GM21723 (cell line): ENCODE measurements at regions not wholly inside any gene's neighbourhood (a gene's known extent, or its start where the extent isn't known, plus 50 kb on each side); places are given as distances from the start of the nearest gene placed in this dataset.
A peak's percentile ranks its signal among the peaks of the same experiment; 100 is the strongest.

Experiments
- ATAC-seq: cut with Tn5 transposase; IDR thresholded peaks from one replicate; pipeline ENCODE4 v1.9.1; 2021; ENCODE audit warnings: mild to moderate bottlenecking, moderate library complexity; ENCODE audit not compliant: unreplicated experiment

GRCh38 chr5:97388794-97389193 lies 205.7 kb upstream of the RIOK2 start:
- no peak for ATAC-seq

DNA sequence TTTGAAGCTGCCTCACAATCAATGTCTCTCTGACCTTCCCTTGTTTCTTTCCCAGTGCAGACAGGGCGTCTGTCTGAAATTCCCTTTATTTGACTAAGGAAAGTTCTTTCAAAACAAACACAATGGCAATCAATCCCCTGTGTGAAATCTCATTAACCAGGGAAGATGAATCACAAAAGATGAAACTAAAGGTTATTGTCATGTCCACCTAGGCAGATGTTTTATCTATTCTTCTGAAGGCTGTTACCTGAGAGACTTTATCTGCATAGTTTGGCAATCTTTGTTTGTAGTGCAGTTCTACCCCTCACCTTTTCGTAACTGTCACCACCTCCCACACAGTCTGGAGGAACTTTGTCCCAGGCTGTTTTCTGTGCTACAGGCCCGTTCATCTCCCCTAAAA lies 217.5 kb upstream of the RIOK2 start:
- no peak for ATAC-seq

GRCh38 chr5:97405941-97406340 lies 222.9 kb upstream of the RIOK2 start:
- no peak for ATAC-seq

DNA sequence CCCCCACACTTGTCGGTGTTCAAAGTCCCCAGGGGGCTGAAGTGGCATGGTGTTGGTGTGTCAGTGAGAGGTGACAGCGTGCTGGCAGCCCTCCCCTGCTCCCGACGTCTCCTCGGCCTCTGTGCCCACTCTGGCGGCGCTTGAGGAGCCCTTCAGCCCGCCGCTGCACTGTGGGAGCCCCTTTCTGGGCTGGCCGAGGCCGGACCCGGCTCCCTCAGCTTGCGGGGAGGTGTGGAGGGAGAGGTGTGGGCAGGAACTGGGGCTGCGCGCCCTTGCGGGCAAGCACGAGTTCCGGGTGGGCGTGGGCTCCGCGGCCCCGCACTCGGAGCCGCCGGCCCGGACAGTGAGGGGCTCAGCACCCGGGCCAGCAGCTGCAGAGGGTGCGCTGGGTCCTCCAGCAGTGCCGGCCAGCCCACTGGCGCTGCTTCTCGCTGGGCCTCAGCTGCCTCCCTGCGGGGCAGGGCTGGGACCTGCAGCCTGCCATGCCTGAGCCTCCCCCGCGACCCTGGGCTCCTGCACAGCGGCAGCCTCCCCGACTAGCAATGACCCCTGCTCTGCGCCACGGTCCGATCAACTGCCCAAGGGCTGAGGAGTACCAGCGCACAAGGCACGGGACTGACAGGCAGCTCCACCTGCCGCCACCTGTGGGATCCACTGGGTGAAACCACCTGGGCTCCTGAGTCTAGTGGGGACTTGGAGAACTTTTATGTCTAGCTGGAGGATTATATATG lies 224.1 kb upstream of the RIOK2 start:
- ATAC-seq, result no peak

GRCh38 chr5:97408331-97408730 lies 225.3 kb upstream of the RIOK2 start:
- ATAC-seq, result no peak

DNA sequence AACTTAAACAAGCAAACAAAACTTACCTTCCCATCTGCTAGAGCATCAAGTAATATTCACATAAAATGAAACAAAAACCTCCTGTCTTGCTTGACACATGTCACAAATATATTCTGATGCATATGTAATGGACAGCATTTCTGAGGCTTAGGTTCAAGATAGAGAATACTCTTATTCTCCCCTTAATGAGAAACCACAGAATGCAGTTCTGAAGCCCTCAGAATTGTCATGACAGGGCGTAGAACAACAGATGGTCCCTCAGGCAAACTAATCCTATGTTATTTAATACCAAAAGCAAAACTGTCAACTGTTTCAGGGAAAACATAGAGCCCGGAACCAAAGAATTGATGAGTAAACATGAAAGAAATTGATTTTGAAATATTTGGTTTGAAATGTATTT lies 229.9 kb upstream of the RIOK2 start:
- no peak for ATAC-seq

DNA sequence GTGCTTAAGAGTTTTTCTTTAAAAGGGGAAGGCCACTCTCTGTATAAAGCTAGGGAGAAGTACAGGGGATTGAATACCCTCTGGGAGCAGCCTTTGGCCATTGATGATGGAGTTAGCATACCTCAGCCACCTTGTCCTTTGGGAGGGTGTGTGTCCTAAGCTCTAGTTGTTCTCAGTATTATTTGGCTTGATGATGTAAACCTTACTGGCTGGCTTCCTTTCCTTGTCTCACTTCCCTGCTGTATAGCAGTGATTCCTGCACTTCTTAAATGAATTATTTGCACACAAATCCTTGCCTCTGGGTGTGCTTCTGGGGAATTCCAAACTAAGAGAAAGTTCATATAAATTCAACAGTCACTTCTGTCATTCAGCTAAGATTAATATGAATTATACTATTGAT lies 234.9 kb upstream of the RIOK2 start:
- ATAC-seq, result no peak

DNA sequence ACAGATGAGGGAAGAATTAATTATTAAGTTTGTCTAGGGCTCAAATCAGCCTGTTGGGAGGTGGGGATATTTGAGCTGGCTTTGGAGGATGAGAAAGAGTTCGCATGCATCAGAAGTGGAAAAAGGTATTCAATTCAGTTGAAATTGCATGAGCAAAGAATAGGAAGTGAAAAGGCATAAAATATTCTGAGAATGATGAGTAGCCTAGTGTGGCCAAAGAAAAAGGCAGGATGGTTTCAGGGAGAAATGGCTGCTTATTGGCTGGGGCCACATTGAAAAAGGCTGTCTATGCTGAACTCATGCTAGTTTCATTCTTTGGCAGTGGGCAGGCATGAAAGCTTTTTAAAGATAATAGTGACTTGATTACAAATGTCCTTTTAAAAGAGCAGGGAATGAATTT lies 235.4 kb upstream of the RIOK2 start:
- ATAC-seq, result no peak

GRCh38 chr5:97420646-97421045 lies 237.6 kb upstream of the RIOK2 start:
- no peak for ATAC-seq

DNA sequence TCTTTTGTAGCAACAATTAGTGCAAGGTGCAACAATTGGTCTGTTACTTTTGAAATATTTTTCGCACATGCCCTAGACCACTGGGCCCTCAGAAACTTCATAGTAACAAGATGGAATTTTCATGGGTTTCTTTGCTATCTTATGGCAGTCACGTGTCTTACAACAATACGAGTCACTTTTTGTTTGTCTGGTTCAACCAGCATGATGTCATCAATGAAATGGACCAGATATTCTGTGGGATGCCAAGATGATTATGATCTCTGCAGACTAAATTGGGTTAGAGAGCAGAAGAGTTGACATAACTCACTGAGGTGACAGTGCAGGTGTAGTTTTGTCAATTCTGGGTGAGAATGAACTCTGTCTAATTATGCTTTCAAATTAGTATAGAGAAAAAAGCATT lies 239.6 kb upstream of the RIOK2 start:
- ATAC-seq, result no peak

DNA sequence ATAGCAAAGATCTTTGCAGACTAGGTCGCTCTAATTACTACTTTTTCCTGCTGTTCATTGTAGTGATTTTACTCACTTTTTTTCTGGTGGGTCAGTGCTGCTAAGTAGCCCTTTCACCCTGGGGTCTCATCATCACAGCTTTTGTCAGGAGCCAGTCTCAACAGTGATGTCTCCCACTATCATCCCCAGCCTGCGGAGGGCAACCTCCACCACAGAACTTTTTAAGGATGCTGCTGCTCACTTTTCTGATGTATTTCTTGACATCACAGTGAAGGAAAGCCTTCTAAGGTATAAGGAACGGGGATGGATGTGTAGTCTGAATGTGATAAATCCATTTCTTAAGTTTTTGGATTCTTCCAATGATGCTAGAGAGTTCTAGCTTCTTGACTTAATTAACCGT lies 242.5 kb upstream of the RIOK2 start:
- no peak for ATAC-seq

DNA sequence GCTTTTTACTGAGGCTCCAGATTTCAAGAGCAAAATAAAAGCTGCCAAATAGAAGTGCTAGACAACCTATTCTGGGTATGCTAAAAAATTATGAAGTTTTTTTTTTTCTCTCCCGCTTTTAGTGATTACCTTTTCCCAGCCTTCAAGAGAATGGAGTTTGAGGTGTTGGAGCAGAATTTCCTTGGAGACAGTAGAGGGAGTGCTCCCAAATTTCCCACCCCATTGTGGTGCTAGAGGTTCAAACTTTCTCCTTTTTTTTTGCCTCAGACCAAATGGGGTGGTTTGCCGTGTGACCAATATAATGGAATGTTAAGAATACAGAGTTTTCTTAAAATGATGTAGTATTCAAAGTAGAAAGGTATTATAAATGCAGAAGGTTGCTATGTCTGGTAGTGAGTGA lies 244.2 kb upstream of the RIOK2 start:
- no peak for ATAC-seq

DNA sequence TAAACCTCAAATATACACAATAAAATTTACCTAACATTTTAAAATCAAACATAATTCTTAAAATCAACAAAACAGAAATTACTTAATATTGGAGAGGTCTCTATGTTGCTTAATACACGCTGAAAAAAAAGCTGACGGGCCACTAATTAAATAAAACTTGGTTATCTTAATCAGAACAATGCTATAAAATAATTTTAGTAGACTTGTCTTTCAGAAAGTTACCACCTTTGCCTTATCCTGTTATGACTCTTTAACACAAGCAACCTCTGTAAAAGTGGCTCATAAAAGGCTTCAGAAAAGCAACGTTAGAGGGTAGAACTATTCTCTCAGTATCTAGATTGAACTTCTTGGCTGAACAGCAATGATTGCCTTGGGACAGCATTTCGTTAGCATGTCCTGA lies 251.0 kb upstream of the RIOK2 start:
- ATAC-seq, result no peak

DNA sequence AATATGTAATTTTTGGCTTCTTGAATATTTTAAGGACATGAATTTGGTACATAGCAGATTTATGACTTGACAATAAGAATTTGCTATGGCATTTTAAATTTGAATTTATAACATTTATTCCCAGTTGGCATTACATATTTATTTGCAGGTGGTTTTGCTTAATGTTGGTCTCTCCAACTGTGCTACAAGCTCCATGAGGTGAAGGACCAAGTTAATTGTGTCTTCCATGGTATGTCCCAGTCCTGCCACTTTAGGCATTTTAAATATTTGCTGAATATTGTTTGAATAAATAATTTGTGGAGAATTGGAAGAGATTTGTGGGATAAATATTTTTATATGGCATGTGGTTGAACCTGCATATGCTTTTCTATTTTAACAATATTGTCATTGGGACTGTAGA lies 253.4 kb upstream of the RIOK2 start:
- no peak for ATAC-seq

DNA sequence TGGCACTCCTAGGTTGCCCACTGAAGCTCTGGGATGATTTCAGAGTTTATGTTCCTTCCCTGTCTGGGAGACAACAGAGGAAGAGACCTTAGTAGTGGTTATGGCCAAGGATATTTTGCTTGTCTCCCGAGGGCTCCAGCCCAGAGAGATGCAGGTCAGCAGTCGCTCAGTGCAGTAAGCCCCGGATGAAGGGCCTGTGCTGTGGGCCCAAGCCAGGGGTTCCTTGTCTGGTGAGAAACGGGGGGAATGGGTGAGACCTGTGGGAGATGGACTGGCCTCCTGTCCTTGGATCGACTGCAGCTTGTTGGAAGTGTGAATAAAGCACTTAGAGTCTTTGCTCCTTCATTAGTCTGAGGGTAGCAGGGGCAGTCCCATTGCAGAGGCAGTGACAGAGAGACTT lies 260.7 kb upstream of the RIOK2 start:
- no peak for ATAC-seq

GRCh38 chr5:97449172-97449571 lies 266.1 kb upstream of the RIOK2 start:
- no peak for ATAC-seq

DNA sequence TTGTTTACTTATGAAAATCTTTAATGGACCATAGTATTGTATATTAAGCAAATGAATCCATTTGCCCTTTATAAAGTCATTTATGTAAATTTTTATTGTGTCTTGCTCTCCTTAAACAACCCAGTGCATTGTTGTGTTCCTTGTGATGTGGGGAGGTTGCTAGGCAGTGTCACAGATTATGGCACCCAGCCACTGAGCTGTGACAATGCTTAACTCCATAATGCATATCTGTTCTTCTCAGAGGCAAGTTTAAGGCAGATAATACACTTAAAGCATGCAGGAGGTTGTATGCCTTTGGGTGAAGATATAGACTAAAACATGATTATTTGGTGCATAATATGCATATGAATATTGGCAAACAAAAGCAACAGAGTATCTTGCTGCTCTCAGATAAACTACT lies 269.6 kb upstream of the RIOK2 start:
- no peak for ATAC-seq

- no peak for ATAC-seq
These were observed 270.2 kb upstream of the RIOK2 start for GRCh38 chr5:97453263-97453662.

- ATAC-seq, result no peak
These were observed 271.0 kb upstream of the RIOK2 start for GRCh38 chr5:97454015-97454414.

GRCh38 chr5:97455996-97456395 lies 272.9 kb upstream of the RIOK2 start:
- ATAC-seq, result no peak

DNA sequence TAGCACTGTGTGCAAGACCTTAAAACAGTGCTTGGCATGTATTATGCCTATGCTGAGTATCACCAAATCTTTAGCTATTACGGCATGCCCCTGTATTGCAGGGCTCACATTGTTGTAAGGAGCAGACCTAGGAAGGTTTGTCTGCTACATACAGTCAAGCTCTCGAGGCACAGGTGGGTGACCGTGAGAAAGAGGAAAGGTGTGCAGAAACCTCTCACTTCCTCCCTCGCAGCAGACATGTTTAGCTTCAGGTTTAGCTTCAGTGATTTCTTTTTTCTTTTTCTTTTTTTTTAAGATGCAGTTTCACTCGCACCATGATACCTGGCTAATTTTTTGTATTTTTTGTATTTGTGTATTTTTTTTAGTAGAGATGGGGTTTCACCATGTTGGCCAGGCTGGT lies 275.8 kb upstream of the RIOK2 start:
- peak; percentile 67 for ATAC-seq

DNA sequence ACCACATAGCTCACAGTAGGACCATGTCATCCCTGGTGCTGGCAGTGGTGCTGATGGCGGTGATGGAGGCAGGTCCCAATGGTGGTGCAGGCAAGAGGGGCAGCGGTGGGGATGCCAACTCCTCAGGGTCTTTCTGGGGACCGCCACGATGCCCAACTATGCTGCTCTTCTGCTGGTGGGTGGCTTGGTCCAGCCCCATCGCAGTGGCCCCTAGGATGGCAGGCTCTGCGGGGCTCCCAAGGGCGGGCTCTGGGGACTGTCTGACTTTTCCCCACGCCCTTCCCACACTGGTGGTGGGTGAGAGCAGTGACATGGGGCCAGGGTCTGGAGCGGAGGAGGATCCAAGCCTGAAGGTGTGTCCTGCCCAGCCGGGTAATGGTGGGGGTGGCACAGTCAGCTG lies 288.9 kb upstream of the RIOK2 start:
- no peak for ATAC-seq

DNA sequence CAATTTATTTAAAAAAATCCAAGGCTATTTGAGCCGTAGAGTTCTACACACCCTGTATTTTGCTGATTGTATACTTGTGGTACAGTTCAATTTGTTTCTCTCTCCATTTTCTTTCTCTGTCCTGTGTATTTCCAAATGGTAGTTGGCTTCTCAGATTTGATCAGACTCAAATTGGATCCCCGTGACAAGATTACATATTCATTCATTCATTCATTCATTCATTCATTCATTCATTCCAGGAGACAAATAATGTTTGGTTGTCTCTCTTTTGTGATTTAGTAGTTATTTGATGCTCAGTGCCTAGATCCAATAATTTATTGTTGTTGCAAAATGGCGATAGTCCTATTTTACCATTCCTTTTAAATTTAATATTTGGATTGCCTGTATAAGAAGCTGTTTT lies 292.8 kb upstream of the RIOK2 start:
- ATAC-seq, result no peak
